Fibroblast of the aortic adventitia (primary cell): ENCODE measurements at regions not wholly inside any gene's neighbourhood (a gene's known extent, or its start where the extent isn't known, plus 50 kb on each side); places are given as distances from the start of the nearest gene placed in this dataset.

Experiments used
- DNase-seq: peaks from one replicate; pipeline ENCODE4 v3.0.0-alpha.2; 2010; ENCODE audit warnings: low read depth
- H3K4me3 ChIP-seq: 2 replicates; pipeline ENCODE4 v1.5.1; 2011; ENCODE audit warnings: low read depth, mild to moderate bottlenecking, control low read depth, low read length, moderate library complexity
- TF ChIP-seq, protein P1 (sequence below): IDR thresholded peaks from 2 replicates; pipeline ENCODE4 v1.5.1; 2011; ENCODE audit warnings: mild to moderate bottlenecking, low read length, control low read depth, inconsistent platforms; ENCODE audit not compliant: insufficient read depth

GRCh38 chr10:61024856-61025201 is 80.8 kb upstream of the RHOBTB1 start:
- TF ChIP-seq, protein P1, sequence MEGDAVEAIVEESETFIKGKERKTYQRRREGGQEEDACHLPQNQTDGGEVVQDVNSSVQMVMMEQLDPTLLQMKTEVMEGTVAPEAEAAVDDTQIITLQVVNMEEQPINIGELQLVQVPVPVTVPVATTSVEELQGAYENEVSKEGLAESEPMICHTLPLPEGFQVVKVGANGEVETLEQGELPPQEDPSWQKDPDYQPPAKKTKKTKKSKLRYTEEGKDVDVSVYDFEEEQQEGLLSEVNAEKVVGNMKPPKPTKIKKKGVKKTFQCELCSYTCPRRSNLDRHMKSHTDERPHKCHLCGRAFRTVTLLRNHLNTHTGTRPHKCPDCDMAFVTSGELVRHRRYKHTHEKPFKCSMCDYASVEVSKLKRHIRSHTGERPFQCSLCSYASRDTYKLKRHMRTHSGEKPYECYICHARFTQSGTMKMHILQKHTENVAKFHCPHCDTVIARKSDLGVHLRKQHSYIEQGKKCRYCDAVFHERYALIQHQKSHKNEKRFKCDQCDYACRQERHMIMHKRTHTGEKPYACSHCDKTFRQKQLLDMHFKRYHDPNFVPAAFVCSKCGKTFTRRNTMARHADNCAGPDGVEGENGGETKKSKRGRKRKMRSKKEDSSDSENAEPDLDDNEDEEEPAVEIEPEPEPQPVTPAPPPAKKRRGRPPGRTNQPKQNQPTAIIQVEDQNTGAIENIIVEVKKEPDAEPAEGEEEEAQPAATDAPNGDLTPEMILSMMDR = peak; percentile 63
- H3K4me3 ChIP-seq = no peak overlapping the region
- DNase-seq = no peak

DNA sequence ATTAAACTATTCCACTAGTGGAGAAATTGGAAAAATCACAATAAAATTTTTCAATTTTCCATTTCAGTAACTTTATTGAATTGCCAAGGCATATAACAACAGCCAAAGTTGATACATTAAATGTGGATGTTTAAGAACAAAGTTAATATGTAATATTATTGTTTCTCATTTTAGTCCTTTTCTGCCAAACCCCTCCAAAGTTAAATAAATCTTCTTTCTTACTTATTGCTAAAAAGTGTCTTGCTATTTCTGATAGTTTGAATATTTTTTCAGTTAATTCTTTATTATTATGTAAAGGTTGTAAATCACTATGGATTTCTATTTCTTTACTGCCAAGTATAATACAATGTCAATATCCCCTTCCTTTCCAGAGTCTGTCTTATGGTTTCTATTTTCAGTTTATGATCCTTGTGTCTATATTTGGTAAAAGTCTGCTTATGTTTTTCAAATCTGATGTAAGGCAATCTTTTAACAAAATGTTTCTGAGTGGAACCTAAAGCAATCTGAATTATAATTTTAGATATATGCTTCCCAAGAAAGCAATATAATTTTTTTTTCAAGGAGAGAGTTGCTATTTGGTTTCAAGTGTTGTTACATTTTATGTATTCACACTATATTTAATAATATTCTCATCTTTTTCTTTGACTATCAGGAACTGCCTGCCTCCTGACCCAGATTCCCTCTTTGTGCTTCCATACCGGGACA is 80.3 kb upstream of the RHOBTB1 start:
- TF ChIP-seq, protein P1 = no peak
- DNase-seq = no peak
- H3K4me3 ChIP-seq = no peak overlapping the region

DNA sequence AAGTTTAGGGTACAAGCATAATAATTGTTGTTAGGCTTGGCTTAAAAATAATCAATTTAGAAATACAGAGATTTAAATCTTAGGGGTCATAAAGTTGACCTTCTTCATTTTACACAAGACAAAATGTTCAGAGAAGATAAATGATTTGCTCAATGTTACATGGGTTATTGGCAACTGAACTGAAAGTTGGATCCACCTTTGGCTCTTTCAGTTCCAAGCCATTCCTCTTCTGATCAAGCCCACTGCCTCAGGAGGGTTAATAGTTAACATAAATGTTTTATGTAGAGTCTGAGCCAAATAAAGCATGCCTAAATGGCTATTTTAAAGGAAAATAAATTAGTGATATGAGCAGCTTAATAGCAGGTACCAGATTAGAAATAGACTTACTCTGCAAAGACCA is 79.1 kb upstream of the RHOBTB1 start:
- H3K4me3 ChIP-seq = no peak overlapping the region
- TF ChIP-seq, protein P1 = no peak
- no peak for DNase-seq

DNA sequence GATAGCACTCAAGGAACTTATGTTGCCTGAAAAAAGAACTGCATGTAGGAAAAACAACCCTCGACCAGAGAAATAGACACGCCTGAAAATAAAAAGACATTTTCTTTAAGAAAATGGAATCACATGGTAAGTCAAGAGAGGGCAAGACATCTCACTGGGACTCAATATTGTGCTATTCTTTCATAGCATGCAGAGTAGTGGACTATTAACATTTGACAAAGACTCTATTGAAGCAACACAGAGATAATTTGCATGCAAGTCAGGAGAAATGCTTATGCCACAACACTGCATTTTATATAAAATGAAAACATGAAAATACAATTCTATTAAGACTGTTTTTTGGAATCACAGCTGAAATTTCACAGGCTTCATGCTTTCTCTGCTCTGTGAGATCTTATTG is 77.9 kb upstream of the RHOBTB1 start:
- TF ChIP-seq, protein P1 = no peak
- no peak overlapping the region for H3K4me3 ChIP-seq
- DNase-seq = no peak

GRCh38 chr10:61020420-61021158 is 76.6 kb upstream of the RHOBTB1 start:
- DNase-seq = no peak
- TF ChIP-seq, protein P1 = no peak
- no peak overlapping the region for H3K4me3 ChIP-seq

GRCh38 chr10:61018146-61018545 is 74.2 kb upstream of the RHOBTB1 start:
- TF ChIP-seq, protein P1 = no peak
- H3K4me3 ChIP-seq = no peak overlapping the region
- no peak for DNase-seq
